Hepatocyte (in vitro differentiated cells): ENCODE measurements at regions not wholly inside any gene's neighbourhood (a gene's known extent, or its start where the extent isn't known, plus 50 kb on each side); places are given as distances from the start of the nearest gene placed in this dataset.

Source experiments
- EZH2 ChIP-seq: fragments of 200-600 bp; sonication (generic); IDR thresholded peaks from 2 replicates; pipeline ENCODE4 v1.6.1; 2016; ENCODE audit warnings: antibody characterized with exemption, mild to moderate bottlenecking, borderline replicate concordance
- TF ChIP-seq, protein P1 (sequence below): fragments of 200-600 bp; sonication (generic); IDR thresholded peaks from 2 replicates; pipeline ENCODE4 v1.5.1; 2016; ENCODE audit warnings: antibody characterized with exemption, mild to moderate bottlenecking; ENCODE audit not compliant: poor library complexity

- TF ChIP-seq, protein P1, sequence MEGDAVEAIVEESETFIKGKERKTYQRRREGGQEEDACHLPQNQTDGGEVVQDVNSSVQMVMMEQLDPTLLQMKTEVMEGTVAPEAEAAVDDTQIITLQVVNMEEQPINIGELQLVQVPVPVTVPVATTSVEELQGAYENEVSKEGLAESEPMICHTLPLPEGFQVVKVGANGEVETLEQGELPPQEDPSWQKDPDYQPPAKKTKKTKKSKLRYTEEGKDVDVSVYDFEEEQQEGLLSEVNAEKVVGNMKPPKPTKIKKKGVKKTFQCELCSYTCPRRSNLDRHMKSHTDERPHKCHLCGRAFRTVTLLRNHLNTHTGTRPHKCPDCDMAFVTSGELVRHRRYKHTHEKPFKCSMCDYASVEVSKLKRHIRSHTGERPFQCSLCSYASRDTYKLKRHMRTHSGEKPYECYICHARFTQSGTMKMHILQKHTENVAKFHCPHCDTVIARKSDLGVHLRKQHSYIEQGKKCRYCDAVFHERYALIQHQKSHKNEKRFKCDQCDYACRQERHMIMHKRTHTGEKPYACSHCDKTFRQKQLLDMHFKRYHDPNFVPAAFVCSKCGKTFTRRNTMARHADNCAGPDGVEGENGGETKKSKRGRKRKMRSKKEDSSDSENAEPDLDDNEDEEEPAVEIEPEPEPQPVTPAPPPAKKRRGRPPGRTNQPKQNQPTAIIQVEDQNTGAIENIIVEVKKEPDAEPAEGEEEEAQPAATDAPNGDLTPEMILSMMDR: no peak
- no peak for TF ChIP-seq EZH2
Measured at GRCh38 chr11:16584569-16584968, 153.9 kb upstream of the C11orf58 start.
